HG03039 (cell line): ENCODE measurements at regions not wholly inside any gene's neighbourhood (a gene's known extent, or its start where the extent isn't known, plus 50 kb on each side); places are given as distances from the start of the nearest gene placed in this dataset.
"Not testable (repeated sequence)": the region's sequence is repeated elsewhere in the genome, so short reads cannot be mapped to it uniquely, and the experiment has no call there.

Source experiments
- ATAC-seq: cut with Tn5 transposase; IDR thresholded peaks from one replicate; pipeline ENCODE4 v1.9.1; 2021; ENCODE audit warnings: mild to moderate bottlenecking, moderate library complexity; ENCODE audit not compliant: unreplicated experiment

DNA sequence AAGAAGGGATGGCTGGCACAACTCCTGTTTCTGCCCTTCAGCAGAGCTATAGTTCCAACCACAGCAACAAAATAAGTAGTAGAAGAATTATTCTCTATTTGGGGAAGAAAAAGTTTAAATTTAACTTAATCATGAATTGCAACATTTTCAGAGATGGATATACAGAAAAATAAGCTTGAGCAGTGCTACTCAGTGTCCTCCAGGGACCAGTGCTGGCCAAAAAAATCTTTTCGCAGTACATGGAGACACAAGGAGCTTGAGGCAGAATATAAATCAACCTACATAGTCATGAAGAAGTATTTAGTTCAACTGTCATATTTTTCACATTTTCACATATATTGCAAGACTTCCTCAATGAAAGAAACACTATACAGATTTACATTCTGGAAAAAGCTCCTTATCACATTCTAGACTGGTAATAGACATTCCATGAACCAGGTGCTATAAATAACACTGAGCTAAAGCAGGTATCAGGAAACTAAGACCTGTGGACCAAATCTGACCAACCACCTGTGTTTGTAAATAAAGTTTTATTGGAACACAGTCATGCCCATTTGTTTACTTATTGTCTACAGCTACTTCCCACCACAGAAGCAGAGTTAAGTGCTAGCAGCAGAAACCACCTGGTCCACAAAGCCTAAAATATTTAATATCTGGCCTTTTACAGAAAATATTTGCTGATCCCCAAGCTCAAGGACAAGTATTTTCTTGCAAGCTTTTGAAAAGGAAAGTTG lies 101.9 kb downstream of the RGS21 start:
- no peak for ATAC-seq

DNA sequence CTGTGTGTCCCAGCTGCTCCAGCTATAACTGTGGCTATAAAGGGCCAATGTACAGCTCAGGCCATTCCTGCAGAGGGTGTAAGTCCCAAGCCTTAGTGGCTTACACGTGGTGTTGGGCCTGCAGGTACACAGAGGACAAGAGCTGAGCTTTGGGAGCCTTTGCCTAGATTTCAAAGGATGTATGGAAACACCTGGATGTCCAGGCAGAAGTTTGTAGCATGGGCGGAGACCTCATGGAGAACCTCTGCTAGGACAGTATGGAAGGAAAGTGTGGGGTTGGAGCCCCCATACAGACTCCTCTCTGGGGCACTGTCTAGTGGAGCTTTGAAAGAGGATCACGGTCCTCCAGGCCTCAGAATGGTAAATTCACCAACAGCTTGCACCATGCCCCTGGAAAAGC lies 113.9 kb downstream of the RGS21 start:
- no peak for ATAC-seq

DNA sequence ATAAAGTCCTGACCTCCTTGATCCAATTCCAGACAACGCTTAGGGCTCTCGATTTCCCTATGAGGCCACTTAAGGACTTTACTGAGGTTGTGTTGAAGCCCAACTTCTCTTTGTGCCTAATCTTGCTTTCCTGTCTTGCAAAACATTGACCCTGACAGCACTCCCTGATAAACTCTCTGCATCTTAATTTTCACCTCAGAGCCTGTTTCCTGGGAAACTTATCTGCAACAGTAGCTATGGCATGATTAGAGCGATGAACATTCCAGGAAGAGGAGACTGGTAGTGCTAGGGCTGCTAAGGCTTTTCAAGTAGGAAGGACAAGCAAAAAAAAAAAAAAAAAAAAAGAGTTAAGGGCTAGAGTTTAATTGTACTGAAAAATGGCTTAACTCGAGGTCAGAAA lies 118.9 kb downstream of the RGS21 start:
- no peak for ATAC-seq

DNA sequence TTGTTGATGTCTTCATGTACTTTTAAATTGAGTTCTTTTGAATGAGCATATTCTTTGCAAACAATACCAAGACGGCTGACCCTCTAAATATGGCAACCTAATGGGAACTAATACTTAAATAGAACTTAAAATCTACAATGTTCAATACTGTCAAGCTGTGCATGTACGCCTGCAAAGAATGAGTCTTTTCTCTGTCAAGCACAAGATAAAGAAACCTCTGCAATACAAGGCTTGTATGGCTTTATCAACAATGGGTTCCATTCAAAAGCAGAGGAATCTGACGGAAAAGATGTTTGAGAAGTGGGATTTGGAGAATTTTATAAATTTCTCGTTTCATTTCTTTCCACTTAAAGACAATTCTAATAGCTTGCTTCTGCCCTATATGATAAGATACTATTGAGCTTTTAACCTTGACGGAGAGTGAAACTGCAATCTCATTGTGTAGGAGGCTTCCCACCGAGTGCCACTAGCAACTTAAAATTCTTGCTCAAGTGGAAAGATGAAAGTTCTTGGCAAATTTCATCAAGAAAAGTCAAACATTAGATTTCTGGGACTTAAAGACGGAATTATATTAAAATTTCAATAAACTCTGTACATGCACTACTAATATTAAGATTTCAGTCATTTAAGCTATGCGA lies 119.8 kb downstream of the RGS21 start:
- no peak for ATAC-seq

DNA sequence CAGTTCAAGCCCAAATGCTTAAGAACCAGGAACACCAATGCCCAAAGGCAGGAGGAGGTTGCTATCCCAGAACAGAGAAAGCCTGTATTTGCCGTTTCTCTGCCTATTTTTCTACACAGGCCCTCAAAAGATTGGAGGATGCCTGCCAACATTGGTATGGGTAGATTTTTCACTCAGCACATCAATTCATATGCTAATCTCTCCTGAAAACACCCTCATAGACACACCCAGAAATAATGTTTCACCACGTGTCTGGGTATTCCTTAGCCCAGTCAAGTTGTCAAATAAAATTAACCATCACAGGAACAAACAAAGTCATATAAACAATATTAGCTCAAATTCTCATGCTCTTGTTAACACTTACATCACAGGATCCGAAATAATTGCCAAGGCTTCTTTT lies 121.9 kb downstream of the RGS21 start:
- no peak for ATAC-seq

DNA sequence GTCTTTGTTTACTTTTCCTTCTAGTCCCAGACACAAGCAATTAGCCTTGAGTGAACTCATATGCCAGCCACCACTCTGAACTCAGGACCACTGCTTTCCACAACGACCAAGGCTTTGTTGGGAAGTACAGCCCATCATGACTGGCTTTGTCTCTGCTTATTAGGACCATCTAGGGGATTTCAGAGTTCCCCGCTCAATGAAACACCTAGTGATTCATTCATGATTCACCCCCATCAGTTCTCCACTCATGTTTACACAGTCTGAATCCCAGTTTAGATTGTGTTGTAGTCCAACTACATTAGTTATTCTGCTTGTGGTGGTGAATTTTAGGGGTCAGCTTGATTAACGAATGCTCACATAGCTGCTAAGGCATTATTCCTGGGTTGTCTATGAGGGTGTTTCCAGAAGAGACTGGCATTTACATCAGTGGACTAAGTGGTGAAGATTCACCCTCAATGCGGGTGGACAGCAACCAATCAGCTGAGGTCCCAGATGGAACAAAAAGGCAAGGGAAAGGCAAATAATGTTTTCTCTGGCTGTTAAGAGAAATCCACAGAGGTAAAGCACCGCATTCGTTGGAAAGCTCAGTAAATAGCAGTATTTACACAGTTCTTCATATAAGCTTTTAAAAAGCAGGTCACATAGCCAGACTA lies 122.7 kb downstream of the RGS21 start:
- ATAC-seq: no peak

DNA sequence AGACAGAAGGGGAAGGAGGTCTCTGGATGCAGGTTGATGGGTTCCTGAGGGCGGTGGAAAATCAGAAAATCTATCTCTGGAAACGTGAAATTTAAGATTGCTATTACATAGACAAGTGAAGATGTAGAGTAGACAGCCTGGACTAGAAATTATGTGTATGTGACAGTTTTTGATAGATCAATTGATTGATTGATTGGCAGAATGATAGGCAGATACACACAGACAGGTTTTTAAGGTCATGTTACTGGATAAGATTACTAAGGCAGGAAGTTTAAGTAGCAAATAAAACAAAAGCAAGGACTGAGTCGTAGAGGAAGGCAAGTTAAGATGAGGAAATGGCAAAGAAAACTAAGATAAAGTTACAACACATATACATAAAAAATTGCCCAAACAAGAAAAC lies 124.7 kb downstream of the RGS21 start:
- no peak for ATAC-seq

DNA sequence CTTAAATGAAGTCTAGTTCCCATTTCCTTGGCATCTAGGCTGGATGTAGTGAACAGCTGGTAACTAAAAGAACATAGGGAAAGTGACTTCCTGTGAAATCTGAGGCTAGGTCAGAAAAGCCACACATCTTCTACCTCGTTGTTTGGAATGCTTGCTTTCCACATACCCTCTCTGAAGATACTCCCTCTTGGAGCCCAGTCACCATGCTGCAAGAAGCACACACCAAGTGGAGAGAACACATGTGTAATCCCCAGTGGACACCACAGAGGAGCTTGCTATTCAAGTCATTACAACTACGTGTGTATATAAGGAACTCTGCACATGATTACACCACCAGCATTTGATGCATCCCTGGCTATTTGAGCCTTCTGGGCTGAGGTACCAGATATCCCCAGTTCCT lies 125.9 kb downstream of the RGS21 start:
- ATAC-seq: no peak

DNA sequence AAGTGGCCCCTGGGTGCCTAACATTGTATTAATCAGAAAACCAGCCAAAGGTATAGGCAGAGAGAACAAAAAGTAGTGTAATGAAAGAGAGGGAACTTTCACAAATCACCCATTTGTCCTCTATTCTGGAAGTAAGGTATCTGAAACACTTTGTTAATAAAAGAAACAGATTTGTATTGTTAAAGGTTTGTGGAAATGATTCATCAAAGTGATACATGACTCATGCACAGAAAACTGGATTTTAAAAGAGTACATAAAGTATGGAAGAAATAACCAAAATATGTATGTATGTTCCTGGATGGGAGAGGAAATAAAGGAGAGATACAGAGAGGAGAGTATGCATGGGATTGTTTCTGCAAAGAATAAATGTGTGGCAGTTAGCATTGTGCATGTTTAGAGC lies 126.8 kb downstream of the RGS21 start:
- no peak for ATAC-seq

DNA sequence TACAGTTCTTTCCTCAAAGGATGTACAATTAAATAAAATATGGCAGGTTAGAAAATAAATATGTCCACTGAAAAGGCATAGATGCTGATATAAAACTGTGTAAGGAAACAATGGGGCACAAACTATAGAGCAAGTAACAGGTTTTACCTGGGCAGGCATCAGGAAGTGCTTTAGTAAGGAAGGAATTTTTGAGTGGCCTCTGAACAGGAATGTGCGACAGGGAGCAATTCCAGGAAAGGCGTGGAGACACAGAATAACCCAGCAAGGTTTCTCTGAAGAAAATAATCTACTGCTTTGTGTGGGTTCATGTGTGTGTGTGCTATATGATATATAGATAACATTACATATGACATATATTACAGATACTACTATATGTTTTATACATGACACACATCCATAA lies 128.4 kb downstream of the RGS21 start:
- no peak for ATAC-seq

DNA sequence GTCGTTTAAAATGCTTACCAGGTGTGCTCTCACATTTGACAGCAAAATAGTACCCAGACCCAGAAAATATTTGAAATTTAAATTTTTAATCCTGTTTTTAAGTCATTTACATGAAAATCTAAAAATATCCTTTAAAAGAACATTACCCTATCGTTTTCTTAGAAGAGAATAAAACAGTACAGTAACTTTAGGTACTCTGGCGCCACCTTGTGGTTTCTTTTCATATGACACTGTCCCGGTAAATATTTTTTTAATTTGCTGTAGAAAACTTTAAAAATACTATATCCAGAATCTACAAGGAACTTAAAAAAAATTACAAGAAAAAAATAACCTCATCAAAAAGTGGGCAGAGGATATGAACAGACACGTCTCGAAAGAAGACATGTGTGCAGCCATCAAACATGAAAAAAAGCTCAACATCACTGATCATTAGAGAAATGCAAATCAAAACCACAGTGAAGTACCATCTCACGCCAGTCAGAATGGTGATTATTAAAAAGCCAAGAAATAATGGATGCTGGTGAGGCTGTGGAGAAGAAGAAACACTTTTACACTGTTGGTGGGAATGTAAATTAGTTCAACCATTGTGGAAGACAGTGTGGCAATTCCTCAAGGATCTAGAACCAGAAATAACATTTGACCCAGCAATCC lies 129.2 kb downstream of the RGS21 start:
- ATAC-seq: no peak

DNA sequence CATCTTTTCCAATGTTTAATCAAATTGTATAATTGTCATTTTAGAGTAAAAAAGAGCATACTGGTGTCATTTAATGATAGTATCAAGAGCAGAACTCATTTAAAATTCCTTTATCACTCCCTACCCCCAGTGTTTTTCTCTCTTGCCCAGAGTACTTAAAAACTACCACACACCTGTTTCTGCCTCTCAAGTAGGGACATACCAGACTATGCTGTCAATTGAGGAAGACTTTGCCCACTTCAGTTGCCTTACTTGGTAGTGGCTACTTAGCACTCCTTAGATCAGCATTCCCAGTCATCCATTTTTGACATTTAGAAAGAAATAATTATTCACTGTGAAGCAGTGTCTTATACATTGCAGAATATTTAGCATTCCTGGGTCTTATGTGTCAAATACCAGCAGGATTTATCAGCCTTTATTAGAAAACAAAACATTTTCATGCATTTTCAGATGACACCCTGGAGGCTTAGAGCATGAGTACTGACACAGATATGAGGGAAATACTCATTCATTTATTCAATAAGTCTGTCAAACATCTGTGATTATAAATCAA lies 127.5 kb upstream of the RGS1 start:
- no peak for ATAC-seq

DNA sequence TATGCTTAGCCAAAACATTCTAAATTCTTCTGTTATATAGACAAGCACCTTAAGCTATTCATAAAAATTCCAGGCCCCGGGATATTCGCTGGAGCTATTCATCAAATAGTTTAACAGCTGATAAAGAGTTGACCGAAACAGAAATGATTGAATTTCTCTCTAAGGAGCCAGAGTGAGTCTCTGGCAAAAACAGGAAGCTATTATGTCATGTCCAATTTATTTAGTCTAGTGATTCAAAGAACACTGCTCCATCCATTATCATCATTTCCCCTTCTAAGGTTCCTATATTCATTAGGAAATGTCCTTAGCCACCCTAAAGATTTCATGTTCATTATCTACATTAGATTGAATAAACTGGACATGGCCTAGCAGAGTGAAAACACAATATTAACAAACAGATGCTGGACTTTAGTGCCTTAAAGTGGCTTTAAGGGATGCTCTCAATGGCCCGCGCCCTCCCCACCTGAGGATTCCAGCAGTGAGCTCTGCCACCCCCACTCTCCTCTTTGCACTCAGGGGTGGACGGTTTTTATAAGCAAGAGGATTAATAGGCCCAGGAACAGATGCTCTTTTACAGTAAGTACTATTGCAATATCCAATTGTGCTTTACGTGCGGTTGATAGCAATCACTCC lies 122.1 kb upstream of the RGS1 start:
- no peak for ATAC-seq

DNA sequence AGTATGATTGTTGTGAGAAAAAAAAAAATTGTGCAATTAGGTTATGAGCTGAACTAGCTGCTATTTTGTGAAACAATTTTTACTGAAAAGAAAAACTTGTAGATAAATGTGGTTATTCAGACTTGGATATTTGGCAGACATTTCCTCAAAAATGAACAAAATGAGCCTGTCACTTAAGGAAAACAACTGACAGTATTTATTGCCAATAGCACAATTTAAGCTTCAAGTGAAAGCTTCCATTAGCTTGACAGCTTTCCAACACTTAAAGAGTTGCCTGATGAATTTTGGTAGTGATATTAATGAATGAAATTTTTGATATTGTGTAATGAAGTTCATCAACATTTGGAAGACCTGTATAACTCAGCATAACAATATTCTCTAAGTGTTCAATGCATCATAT lies 116.1 kb upstream of the RGS1 start:
- no peak for ATAC-seq

DNA sequence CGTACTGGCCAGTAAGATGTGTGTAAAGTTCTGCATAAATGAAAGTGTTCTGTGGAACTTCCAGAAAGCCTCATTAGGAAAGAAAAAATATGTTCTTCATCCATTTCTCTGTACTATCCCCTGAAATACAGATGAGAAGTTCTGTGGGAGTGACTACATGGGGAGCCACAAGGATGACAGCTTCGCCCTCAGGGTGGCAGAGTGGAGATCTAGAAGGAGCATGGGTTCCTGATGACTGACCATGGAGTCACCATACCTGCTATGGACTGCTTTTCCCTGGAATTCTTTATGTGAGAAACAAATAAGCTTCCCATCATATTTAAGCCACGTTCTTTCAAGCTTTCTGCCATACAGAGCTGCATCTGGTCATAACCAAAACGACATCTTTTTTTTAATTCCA lies 113.9 kb upstream of the RGS1 start:
- no peak for ATAC-seq

DNA sequence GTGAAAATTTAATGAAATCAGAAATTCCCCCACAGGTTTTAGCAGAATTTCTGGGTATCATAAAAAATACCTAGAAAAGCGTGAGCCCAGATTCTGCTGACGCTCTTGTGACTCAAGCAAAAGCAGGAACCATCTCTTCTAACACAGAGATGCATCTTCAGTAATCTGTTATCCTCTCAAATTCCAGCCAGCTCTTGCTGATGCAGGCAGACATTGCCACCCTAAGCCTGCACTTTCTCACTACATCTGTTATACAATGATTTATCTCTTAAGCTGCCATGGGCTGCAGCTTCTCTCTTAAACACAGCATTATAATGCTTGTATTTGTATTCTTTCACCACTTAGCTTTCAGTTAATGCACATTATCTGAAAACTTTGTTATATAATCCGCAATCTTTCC lies 113.0 kb upstream of the RGS1 start:
- no peak for ATAC-seq

DNA sequence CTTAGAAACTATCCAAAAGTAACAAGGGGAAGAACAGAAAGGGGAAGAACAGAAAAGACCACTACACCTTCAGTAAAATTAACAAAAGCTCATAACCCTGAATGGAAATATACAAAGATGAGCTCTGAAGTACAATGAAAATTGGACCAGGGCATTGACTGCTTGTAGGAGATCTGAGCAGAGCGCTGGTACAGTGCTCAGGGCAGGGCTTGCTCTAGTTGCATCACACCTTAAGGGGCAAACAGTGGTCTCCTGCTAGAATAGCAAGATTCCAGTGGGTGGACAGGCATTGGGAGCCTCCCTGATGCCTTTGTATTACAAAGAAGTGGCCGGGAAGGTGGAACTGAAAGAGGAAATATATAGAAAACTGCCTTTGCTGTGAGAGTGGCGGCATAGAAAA lies 111.9 kb upstream of the RGS1 start:
- ATAC-seq: no peak

DNA sequence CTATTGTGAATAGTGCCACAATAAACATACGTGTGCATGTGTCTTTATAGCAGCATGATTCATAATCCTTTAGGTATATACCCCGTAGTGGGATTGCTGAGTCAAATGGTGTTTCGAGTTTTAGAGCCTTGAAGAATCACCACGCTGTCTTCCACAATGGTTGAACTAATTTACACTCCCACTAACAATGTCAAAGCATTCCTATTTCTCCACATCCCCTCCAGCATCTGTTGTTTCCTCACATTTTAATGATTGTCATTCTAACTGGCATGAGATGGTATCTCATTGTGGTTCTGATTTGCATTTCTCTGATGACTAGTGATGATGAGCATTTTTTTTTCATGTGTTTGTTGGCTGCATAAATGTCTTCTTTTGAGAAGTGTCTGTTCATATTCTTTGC lies 110.4 kb upstream of the RGS1 start:
- ATAC-seq: not testable (repeated sequence)

DNA sequence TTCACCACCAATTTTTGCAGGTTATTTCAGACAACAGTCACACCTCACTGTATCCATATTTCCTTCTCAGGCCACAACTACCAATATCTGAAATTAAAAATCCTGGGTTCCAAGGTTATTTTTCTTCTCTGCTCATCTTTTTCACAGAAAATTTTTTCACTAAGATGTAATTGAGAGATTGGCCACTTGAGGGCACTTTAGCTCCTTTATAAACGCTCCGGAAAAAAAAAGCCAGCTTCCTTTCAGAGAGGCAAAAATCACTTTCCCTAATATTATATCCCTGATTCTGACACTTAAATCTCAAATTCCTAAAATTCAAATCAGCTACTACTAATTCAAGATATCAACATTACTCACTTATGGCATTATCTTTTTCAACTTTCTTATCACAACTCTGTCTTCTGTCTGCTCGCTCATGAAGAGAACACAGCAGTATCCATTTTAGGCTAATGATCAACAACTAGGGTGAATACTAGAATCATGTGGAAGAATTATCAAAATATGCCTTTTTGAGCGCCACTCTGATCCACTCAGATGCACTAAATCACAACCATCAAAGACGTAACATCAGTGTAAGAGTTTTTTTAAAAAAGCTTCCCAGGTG lies 101.4 kb upstream of the RGS1 start:
- ATAC-seq: no peak

DNA sequence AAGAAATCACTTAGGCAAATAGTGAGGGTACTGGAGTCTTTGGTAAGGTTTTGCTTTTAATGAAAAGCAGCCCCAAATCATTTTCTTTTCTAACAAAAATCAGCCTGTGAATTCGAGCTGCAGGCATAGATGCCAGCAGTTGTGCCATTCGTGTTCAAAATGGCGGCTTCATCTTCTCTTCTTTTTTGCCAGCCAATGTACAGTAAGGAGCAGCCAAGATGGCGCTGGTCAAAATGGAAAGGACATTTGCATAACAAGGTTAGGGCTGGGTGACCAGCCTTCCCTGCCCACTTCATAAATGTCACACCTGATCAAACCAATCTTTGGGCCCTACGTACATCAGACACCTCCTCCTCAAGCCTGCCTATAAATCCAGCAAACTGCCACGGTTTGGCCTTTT lies 100.2 kb upstream of the RGS1 start:
- no peak for ATAC-seq

DNA sequence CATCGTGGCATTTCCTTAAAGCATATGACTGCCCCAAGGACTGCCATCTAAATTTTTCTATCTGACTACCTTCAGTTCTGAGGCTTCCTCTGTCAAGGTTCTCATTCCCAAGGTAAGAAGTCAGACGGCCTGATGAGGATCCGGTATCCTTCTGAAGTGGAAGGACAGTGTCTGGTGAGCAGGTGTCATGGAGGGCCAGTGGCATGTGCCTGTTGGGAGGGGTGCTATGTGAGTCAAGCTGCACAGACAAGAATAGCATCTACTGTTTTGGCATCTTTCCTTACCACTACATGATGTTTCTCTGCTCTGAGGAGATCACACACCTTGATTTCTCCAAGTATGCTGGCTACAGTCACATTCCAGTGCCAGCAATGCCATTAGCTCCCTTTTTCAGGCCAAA lies 99.6 kb upstream of the RGS1 start:
- no peak for ATAC-seq
